ENCODE measurements at regions not wholly inside any gene's neighbourhood (a gene's known extent, or its start where the extent isn't known, plus 50 kb on each side); places are given as distances from the start of the nearest gene placed in this dataset.

- no peaks in the 10 kb centered on the region for H3K9me3 ChIP-seq (ENCODE audit: insufficient read depth, low read length)
- H3K4me1 ChIP-seq (ENCODE audit: insufficient read depth, insufficient read length): no peaks in the 10 kb centered on the region
- H3K9ac ChIP-seq (ENCODE audit: insufficient read length, low read depth): no peak overlapping the region
- no peaks in the 10 kb centered on the region for H3K36me3 ChIP-seq (ENCODE audit: insufficient read depth, insufficient read length, low read length)
- TF ChIP-seq YY1 (IDR thresholded peaks at IDR 0.05; ENCODE audit: insufficient read depth, insufficient read length): no peak
- TF ChIP-seq ZNF274 (IDR thresholded peaks at IDR 0.05; ENCODE audit: low read depth, low read length): no peak
- no peak for TF ChIP-seq SUZ12 (IDR thresholded peaks at IDR 0.05; ENCODE audit: extremely low read depth, insufficient read depth, insufficient read length)
- DNase-seq (ENCODE audit: low read depth, low spot score): no peak
- no peak overlapping the region for H3K4me3 ChIP-seq (ENCODE audit: insufficient read length, low read depth)
- H3K27me3 ChIP-seq (ENCODE audit: insufficient read depth, insufficient read length): no peaks in the 10 kb centered on the region
Measured at GRCh38 chr2:76584474-76584873, 873.8 kb upstream of the GCFC2 start.

- Histone ChIP-seq H3K27me3 (ENCODE audit: insufficient read depth, insufficient read length) (no peaks in the 10 kb centered on the region), H3K36me3 (ENCODE audit: insufficient read depth, insufficient read length, low read length) (no peaks in the 10 kb centered on the region), H3K4me3 (ENCODE audit: insufficient read length, low read depth) (no peak overlapping the region), H3K9me3 (ENCODE audit: insufficient read depth, low read length) (no peaks in the 10 kb centered on the region), H3K4me1 (ENCODE audit: insufficient read depth, insufficient read length) (no peaks in the 10 kb centered on the region), H3K9ac (ENCODE audit: insufficient read length, low read depth) (no peak overlapping the region)
- DNase-seq (ENCODE audit: low read depth, low spot score): no peak
- no peak for TF ChIP-seq SUZ12 (IDR thresholded peaks at IDR 0.05; ENCODE audit: extremely low read depth, insufficient read depth, insufficient read length)
- no peak for TF ChIP-seq ZNF274 (IDR thresholded peaks at IDR 0.05; ENCODE audit: low read depth, low read length)
- TF ChIP-seq YY1 (IDR thresholded peaks at IDR 0.05; ENCODE audit: insufficient read depth, insufficient read length): no peak
Measured at GRCh38 chr2:76579911-76580310, 869.2 kb upstream of the GCFC2 start.

- H3K9me3 ChIP-seq (ENCODE audit: insufficient read depth, low read length): 0 out of 2 replicates have a peak, but pooled peaks cover 4% of the 10 kb centered on the region
- no peaks in the 10 kb centered on the region for H3K36me3 ChIP-seq (ENCODE audit: insufficient read depth, insufficient read length, low read length)
- no peak overlapping the region for H3K4me3 ChIP-seq (ENCODE audit: insufficient read length, low read depth)
- H3K9ac ChIP-seq (ENCODE audit: insufficient read length, low read depth): no peak overlapping the region
- H3K4me1 ChIP-seq (ENCODE audit: insufficient read depth, insufficient read length): no peaks in the 10 kb centered on the region
- TF ChIP-seq YY1 (IDR thresholded peaks at IDR 0.05; ENCODE audit: insufficient read depth, insufficient read length): no peak
- TF ChIP-seq SUZ12 (IDR thresholded peaks at IDR 0.05; ENCODE audit: extremely low read depth, insufficient read depth, insufficient read length): no peak
- no peak for TF ChIP-seq ZNF274 (IDR thresholded peaks at IDR 0.05; ENCODE audit: low read depth, low read length)
- DNase-seq (ENCODE audit: low read depth, low spot score): no peak
- no peaks in the 10 kb centered on the region for H3K27me3 ChIP-seq (ENCODE audit: insufficient read depth, insufficient read length)
Measured at GRCh38 chr2:76572981-76573380, 862.3 kb upstream of the GCFC2 start.

- TF ChIP-seq SUZ12 (IDR thresholded peaks at IDR 0.05; ENCODE audit: extremely low read depth, insufficient read depth, insufficient read length) (no peak), YY1 (IDR thresholded peaks at IDR 0.05; ENCODE audit: insufficient read depth, insufficient read length) (no peak), ZNF274 (IDR thresholded peaks at IDR 0.05; ENCODE audit: low read depth, low read length) (no peak)
- no peak for DNase-seq (ENCODE audit: low read depth, low spot score)
- Histone ChIP-seq H3K36me3 (ENCODE audit: insufficient read depth, insufficient read length, low read length) (no peaks in the 10 kb centered on the region), H3K9ac (ENCODE audit: insufficient read length, low read depth) (no peak overlapping the region), H3K27me3 (ENCODE audit: insufficient read depth, insufficient read length) (no peaks in the 10 kb centered on the region), H3K4me1 (ENCODE audit: insufficient read depth, insufficient read length) (no peaks in the 10 kb centered on the region), H3K4me3 (ENCODE audit: insufficient read length, low read depth) (no peak overlapping the region), H3K9me3 (ENCODE audit: insufficient read depth, low read length) (peaks cover 4% of the 10 kb centered on the region; the same call in 1 of the 2 replicates)
Measured at GRCh38 chr2:76569819-76570218, 859.1 kb upstream of the GCFC2 start.

GRCh38 chr2:76567478-76567877 is 856.8 kb upstream of the GCFC2 start:
- Histone ChIP-seq H3K4me1 (ENCODE audit: insufficient read depth, insufficient read length) (no peaks in the 10 kb centered on the region), H3K9ac (ENCODE audit: insufficient read length, low read depth) (no peak overlapping the region), H3K36me3 (ENCODE audit: insufficient read depth, insufficient read length, low read length) (no peaks in the 10 kb centered on the region), H3K27me3 (ENCODE audit: insufficient read depth, insufficient read length) (no peaks in the 10 kb centered on the region), H3K9me3 (ENCODE audit: insufficient read depth, low read length) (peaks cover under 1% of the 10 kb centered on the region; the same call in 1 of the 2 replicates), H3K4me3 (ENCODE audit: insufficient read length, low read depth) (no peak overlapping the region)
- TF ChIP-seq SUZ12 (IDR thresholded peaks at IDR 0.05; ENCODE audit: extremely low read depth, insufficient read depth, insufficient read length) (no peak), YY1 (IDR thresholded peaks at IDR 0.05; ENCODE audit: insufficient read depth, insufficient read length) (no peak), ZNF274 (IDR thresholded peaks at IDR 0.05; ENCODE audit: low read depth, low read length) (no peak)
- DNase-seq (ENCODE audit: low read depth, low spot score): no peak

GRCh38 chr2:76564734-76565133 is 854.0 kb upstream of the GCFC2 start:
- no peak for TF ChIP-seq ZNF274 (IDR thresholded peaks at IDR 0.05; ENCODE audit: low read depth, low read length)
- TF ChIP-seq YY1 (IDR thresholded peaks at IDR 0.05; ENCODE audit: insufficient read depth, insufficient read length): no peak
- no peak for TF ChIP-seq SUZ12 (IDR thresholded peaks at IDR 0.05; ENCODE audit: extremely low read depth, insufficient read depth, insufficient read length)
- DNase-seq (ENCODE audit: low read depth, low spot score): no peak
- Histone ChIP-seq H3K36me3 (ENCODE audit: insufficient read depth, insufficient read length, low read length) (no peaks in the 10 kb centered on the region), H3K27me3 (ENCODE audit: insufficient read depth, insufficient read length) (no peaks in the 10 kb centered on the region), H3K4me1 (ENCODE audit: insufficient read depth, insufficient read length) (no peaks in the 10 kb centered on the region), H3K4me3 (ENCODE audit: insufficient read length, low read depth) (no peak overlapping the region), H3K9me3 (ENCODE audit: insufficient read depth, low read length) (no peaks in the 10 kb centered on the region; the same call in 1 of the 2 replicates), H3K9ac (ENCODE audit: insufficient read length, low read depth) (no peak overlapping the region)

- Histone ChIP-seq H3K4me1 (ENCODE audit: insufficient read depth, insufficient read length) (no peaks in the 10 kb centered on the region), H3K27me3 (ENCODE audit: insufficient read depth, insufficient read length) (no peaks in the 10 kb centered on the region), H3K4me3 (ENCODE audit: insufficient read length, low read depth) (no peak overlapping the region), H3K9me3 (ENCODE audit: insufficient read depth, low read length) (no peaks in the 10 kb centered on the region; the same call in 1 of the 2 replicates), H3K36me3 (ENCODE audit: insufficient read depth, insufficient read length, low read length) (no peaks in the 10 kb centered on the region), H3K9ac (ENCODE audit: insufficient read length, low read depth) (no peak overlapping the region)
- DNase-seq (ENCODE audit: low read depth, low spot score): no peak
- TF ChIP-seq YY1 (IDR thresholded peaks at IDR 0.05; ENCODE audit: insufficient read depth, insufficient read length) (no peak), SUZ12 (IDR thresholded peaks at IDR 0.05; ENCODE audit: extremely low read depth, insufficient read depth, insufficient read length) (no peak), ZNF274 (IDR thresholded peaks at IDR 0.05; ENCODE audit: low read depth, low read length) (no peak)
Measured at GRCh38 chr2:76563730-76564129, 853.0 kb upstream of the GCFC2 start.

All from NT2/D1 (cell line).